Activated naive CD4-positive, alpha-beta T cell treated with anti-CD3 and anti-CD28 coated beads, Interleukin-2, amount 50 U/mL, for 24 hours (primary cell): ENCODE measurements at regions not wholly inside any gene's neighbourhood (a gene's known extent, or its start where the extent isn't known, plus 50 kb on each side); places are given as distances from the start of the nearest gene placed in this dataset.
"Not testable (repeated sequence)": the region's sequence is repeated elsewhere in the genome, so short reads cannot be mapped to it uniquely, and the experiment has no call there.

Experiments used
- H3K27ac Mint-ChIP-seq: one replicate; pipeline ENCODE4 v1.8.0; 2021; ENCODE audit warnings: mild to moderate bottlenecking, mixed read lengths
- H3K27me3 Mint-ChIP-seq: one replicate; pipeline ENCODE4 v1.8.0; 2021; ENCODE audit warnings: mixed read lengths
- H3K36me3 Mint-ChIP-seq: one replicate; pipeline ENCODE4 v1.8.0; 2021; ENCODE audit warnings: mixed read lengths
- H3K4me1 Mint-ChIP-seq: one replicate; pipeline ENCODE4 v1.8.0; 2021; ENCODE audit warnings: mixed read lengths
- H3K4me3 Mint-ChIP-seq: one replicate; pipeline ENCODE4 v1.8.0; 2021; ENCODE audit warnings: mild to moderate bottlenecking, mixed read lengths
- H3K9me3 Mint-ChIP-seq: one replicate; pipeline ENCODE4 v1.8.0; 2021; ENCODE audit warnings: mixed read lengths

- not testable (repeated sequence) for H3K4me1 Mint-ChIP-seq, H3K27ac Mint-ChIP-seq, H3K36me3 Mint-ChIP-seq, H3K27me3 Mint-ChIP-seq, H3K4me3 Mint-ChIP-seq, H3K9me3 Mint-ChIP-seq
Measured at GRCh38 chr15:20307137-20307536, 234.5 kb downstream of the GOLGA6L6 start.

DNA sequence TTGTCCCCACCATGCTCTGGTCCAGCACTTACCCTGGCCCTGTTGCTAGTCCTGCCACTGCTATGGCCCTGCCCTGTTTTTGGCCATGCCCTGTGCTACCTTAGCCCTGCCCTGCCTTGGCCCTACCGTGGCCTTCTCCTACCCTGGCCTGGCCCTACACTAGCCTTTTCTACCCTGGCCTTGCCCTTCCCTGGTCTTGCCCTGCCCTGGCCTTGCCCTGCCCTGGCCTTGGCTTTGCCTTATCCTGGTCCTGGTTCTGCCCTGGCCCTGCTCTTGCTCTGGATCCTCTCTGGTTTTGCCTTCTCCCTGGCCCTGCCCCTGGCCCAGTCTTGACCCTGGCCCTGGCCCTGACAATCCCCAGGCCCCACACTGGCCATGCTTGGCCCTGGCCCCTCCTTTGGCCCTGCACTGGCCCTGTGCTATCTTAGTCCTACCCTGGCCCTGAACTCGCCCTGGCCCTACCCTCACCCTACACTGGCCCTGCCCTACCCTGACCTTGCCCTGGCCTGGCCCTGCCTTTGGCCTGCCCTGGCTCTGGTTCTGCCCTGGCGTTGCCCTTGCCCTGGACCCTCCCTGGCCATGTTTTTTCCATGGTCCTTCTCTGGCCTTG is 235.0 kb downstream of the GOLGA6L6 start:
- not testable (repeated sequence) for H3K4me1 Mint-ChIP-seq, H3K27ac Mint-ChIP-seq, H3K9me3 Mint-ChIP-seq, H3K4me3 Mint-ChIP-seq, H3K27me3 Mint-ChIP-seq, H3K36me3 Mint-ChIP-seq

DNA sequence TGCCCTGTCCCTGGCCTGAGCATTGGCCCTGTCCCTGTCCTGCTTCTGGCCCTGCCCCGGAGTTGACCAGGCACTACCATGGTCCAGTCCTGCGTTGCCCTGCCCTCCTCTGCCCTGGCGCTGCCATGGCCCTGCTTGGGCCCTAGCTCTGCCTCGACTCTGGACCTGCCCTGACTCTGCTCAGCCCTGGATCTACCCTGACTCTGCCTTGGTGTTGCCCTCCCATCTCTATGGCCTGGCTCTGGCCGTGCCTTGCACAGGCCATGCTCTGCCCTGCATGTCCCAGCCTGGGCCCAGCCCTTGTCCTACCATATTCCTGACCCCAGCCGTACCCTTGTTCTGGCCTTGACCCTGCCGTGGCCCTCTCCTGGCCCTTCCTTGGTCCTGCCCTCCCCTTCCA is 235.7 kb downstream of the GOLGA6L6 start:
- H3K36me3 Mint-ChIP-seq, H3K4me1 Mint-ChIP-seq, H3K27ac Mint-ChIP-seq, H3K27me3 Mint-ChIP-seq, H3K4me3 Mint-ChIP-seq, H3K9me3 Mint-ChIP-seq: not testable (repeated sequence)

DNA sequence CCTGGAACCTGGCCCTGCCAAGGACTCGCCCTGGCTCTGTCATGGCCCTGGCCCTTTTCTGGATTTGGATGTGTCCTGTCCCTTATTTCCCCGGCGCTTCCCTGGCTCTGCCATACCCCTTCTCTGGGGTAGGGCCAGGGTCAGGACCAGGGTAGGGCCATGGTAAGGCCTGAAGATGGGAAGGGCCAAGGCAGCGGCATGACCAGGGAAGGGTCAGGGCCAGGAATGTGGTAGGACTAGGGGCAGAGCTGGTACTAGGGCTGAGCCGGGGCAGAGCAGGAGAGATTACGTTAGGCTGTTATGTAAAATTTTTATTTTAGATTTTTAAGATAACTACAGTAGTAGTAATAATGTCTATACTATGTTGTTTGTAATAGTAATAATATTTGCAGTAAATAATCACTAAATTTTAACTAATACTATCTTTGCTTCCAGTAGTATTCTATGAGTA is 236.6 kb downstream of the GOLGA6L6 start:
- H3K27me3 Mint-ChIP-seq, H3K4me1 Mint-ChIP-seq, H3K4me3 Mint-ChIP-seq, H3K27ac Mint-ChIP-seq, H3K9me3 Mint-ChIP-seq, H3K36me3 Mint-ChIP-seq: not testable (repeated sequence)

DNA sequence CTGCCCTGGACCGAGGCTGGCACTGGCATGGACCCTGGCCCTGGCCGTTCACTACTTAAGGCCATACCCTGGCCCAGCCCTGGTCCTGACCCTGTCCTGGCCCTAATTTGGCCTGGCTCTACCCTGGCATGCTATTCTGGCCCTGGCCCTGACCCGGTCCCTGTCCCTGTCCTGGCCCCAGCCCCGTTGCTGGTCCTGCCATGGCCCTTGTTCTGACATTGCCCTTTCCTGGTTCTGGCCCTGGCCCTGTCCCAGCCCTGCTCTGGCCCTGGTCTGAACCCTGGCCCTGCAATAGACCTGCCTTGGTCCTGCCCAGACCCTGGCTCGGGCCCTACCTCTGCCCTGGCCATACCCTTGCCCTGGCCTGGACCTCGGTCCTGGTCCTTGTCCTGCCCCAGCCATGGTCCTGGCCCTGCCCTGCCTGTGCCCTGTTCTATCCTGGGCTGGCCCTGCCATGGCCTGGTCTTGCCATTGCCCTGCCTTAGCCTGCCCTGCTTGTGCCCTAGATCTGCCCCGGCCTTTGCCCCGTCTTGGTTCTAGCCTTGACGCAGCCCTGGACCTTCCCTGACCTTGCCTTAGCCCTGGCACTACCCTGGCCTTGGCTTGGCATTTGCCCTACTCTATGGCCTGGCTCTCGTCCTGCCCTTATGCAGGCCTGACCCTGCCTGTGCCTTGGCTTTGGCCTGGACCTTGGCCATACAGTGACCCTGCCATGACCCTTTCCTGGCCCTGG is 237.2 kb downstream of the GOLGA6L6 start:
- not testable (repeated sequence) for H3K27me3 Mint-ChIP-seq, H3K4me3 Mint-ChIP-seq, H3K36me3 Mint-ChIP-seq, H3K9me3 Mint-ChIP-seq, H3K4me1 Mint-ChIP-seq, H3K27ac Mint-ChIP-seq

- not testable (repeated sequence) for H3K27me3 Mint-ChIP-seq, H3K4me3 Mint-ChIP-seq, H3K4me1 Mint-ChIP-seq, H3K9me3 Mint-ChIP-seq, H3K36me3 Mint-ChIP-seq, H3K27ac Mint-ChIP-seq
Measured at GRCh38 chr15:20303248-20304171, 238.1 kb downstream of the GOLGA6L6 start.

DNA sequence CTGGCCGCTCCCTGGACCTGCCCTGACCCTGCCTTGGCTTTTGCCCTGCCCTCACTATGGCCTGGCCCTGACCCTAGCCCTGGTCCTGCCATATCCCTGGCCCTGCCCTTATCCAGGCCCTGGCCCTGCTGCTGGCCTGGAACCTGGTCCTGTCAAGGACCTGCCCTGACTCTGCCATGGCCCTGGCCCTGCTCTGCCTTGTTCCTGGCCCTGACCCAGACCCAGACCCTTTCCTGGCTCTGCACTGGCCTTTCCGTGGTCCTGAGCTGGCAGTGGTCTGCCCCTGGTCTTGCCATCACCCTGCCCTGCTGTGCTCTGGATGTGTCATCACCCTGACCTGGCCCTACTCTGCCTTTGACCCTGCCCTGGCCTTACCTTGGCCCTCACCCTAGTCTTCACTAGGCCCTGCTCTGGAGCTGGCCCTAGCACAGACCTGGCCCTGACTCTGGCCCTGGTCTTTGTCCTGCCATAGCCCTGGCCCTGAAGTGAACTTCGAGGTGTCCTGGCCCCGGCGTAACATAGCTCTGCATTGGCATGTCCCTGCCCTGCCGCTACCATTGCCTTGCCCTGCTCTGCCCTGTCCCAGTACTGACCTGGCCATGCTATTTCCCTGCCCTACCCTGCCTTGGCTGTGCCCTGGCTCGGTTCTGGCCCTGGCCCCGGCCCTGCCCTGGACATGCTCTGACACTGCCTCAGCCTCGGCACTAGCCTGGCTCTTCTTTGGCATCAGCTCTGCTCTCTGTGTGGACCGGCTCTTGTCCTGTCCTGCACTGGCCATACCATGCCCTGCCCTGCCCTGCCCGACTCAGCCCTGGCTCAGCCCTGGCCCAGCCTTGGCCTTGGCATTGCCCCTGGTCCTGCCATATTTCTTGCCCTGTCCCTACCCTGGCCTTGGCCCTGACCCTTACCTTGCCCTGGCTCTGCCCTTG is 239.2 kb downstream of the GOLGA6L6 start:
- H3K27ac Mint-ChIP-seq, H3K27me3 Mint-ChIP-seq, H3K36me3 Mint-ChIP-seq, H3K4me1 Mint-ChIP-seq, H3K9me3 Mint-ChIP-seq, H3K4me3 Mint-ChIP-seq: not testable (repeated sequence)

- H3K4me1 Mint-ChIP-seq, H3K9me3 Mint-ChIP-seq, H3K27ac Mint-ChIP-seq, H3K4me3 Mint-ChIP-seq, H3K36me3 Mint-ChIP-seq, H3K27me3 Mint-ChIP-seq: not testable (repeated sequence)
Measured at GRCh38 chr15:20301471-20302081, 240.0 kb downstream of the GOLGA6L6 start.

DNA sequence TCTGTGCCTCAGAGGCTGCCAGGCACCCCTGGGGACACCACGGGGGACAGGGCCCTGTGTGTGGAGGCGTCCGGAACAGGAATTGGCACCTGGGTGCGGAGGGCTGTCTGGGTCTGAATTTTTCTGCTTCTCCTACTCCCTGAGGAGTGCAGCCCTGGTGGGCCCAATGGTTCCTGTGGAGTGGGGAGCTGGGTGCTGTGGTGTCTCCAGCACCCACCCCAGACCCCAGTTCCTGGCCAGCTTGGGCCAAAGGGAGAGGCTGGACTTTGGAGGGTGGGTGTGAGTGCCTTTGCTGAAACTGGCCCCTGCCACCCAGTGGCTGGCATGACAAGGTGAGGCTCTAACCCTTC is 240.6 kb downstream of the GOLGA6L6 start:
- H3K27ac Mint-ChIP-seq, H3K4me1 Mint-ChIP-seq, H3K36me3 Mint-ChIP-seq, H3K4me3 Mint-ChIP-seq, H3K9me3 Mint-ChIP-seq, H3K27me3 Mint-ChIP-seq: not testable (repeated sequence)

DNA sequence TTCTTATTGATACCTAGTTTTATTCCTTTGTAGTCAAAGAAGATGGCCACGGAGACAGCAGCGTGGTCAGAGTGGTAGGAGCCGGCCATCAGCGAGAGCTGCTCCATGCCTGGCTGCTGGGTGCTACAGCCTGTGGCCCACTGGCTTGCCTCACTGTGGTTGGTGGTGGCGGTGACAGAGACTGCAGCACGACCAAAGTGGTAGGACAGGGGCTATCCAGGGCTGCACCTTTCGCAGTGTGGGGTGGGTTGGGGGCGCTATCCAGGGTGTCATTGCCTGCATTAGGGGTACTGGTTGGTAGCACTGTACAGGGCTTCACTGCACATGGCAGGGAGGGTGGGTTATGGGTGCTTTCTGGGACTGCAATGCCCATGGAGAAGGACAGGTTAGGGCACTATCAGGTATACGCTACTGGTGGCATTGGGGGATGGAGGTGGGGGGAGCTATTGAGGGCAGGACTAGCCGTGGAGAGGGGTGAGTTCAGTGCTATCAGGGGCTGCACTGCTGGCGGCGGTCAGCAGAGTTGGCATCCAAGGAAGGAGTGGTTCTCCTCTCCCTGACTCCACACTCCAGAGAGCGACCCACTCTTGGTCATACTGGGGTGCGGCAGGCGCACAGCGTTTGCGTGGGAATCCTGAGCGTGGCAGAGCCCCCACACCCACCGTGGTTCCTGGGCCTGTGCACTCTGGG is 241.1 kb downstream of the GOLGA6L6 start:
- not testable (repeated sequence) for H3K4me1 Mint-ChIP-seq, H3K36me3 Mint-ChIP-seq, H3K27me3 Mint-ChIP-seq, H3K9me3 Mint-ChIP-seq, H3K4me3 Mint-ChIP-seq, H3K27ac Mint-ChIP-seq

- H3K36me3 Mint-ChIP-seq, H3K4me3 Mint-ChIP-seq, H3K9me3 Mint-ChIP-seq, H3K4me1 Mint-ChIP-seq, H3K27me3 Mint-ChIP-seq, H3K27ac Mint-ChIP-seq: not testable (repeated sequence)
Measured at GRCh38 chr15:20297603-20298123, 243.9 kb downstream of the GOLGA6L6 start.

DNA sequence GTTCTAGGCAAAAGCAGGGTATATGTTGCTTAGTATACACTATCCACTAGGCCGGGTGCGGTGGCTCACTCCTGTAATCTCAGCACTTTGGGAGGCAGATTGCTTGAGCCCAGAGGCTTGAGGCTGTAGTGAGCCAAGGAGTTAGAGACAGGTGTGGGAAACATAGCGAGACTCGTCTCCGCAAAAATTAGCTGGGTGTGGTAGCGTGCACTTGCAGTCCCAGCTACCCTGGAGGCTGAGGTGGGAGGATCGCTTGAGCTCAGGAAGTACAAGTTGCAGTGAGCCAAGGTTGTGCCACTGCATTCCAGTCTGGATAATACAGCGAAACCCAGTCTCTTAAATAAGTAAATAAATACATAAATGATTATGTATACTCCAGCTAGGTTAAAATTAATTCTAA is 245.3 kb downstream of the GOLGA6L6 start:
- not testable (repeated sequence) for H3K4me3 Mint-ChIP-seq, H3K4me1 Mint-ChIP-seq, H3K27me3 Mint-ChIP-seq, H3K36me3 Mint-ChIP-seq, H3K9me3 Mint-ChIP-seq, H3K27ac Mint-ChIP-seq

GRCh38 chr15:20295238-20295811 is 246.3 kb downstream of the GOLGA6L6 start:
- Mint-ChIP-seq H3K4me3 (no peak overlapping the region), H3K27ac (no peak overlapping the region), H3K27me3 (no peaks in the 10 kb centered on the region), H3K4me1 (no peaks in the 10 kb centered on the region), H3K36me3 (no peaks in the 10 kb centered on the region), H3K9me3 (peaks cover 6% of the 10 kb centered on the region)

DNA sequence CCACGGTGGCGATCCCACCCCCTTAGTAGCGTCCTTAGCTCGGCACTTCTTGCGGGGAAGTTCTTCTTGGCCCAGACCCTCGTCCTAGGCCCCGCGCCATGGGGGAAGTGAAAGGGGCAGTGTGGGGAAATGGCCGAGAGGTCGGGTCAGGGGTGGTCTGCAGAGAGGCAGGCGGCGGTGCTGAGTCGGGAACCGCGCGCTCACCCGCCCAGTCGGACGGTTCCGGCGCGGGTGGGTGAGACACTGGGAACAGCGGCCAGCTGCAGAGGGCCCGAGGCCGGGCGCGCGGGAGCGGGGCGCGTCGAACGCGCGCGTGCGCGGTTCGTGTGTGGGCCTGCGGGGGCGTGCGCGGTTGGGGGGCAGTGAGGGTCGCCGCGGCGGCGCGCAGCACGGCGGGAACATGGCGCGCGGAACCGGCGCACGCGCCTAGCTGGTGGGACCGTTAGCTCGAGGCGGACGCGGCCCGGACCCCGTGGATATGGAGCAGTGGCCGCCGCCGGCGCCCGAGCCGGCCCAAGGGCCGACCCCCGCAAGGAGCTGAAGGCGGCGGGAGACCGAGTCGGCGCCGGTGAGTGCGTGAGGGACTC is 246.9 kb downstream of the GOLGA6L6 start:
- Mint-ChIP-seq H3K9me3 (peaks cover 3% of the 10 kb centered on the region), H3K36me3 (no peaks in the 10 kb centered on the region), H3K27me3 (no peaks in the 10 kb centered on the region), H3K27ac (no peak overlapping the region), H3K4me1 (no peaks in the 10 kb centered on the region), H3K4me3 (no peak overlapping the region)
